ENCODE measurements at regions not wholly inside any gene's neighbourhood (a gene's known extent, or its start where the extent isn't known, plus 50 kb on each side); places are given as distances from the start of the nearest gene placed in this dataset.

- TF ChIP-seq CTCF (IDR thresholded peaks at IDR 0.05; ENCODE audit: insufficient read depth, low read length) (no peak), GABPA (IDR thresholded peaks at IDR 0.05; ENCODE audit: low read depth) (no peak)
Measured at GRCh38 chr2:58939388-58939787, 698.3 kb upstream of the FANCL start.

Measured in HL-60 (cell line).